ENCODE measurements at regions not wholly inside any gene's neighbourhood (a gene's known extent, or its start where the extent isn't known, plus 50 kb on each side); places are given as distances from the start of the nearest gene placed in this dataset.

GRCh38 chr14:82647088-82647810 is 1113.6 kb upstream of the SEL1L start:
- TF ChIP-seq CTCF (IDR thresholded peaks at IDR 0.05; ENCODE audit: low read length) = no peak
- TF ChIP-seq EZH2 (IDR thresholded peaks at IDR 0.05; ENCODE audit: borderline replicate concordance, low read length) = no peak
